Astrocyte (in vitro differentiated cells and primary cell): ENCODE measurements at regions not wholly inside any gene's neighbourhood (a gene's known extent, or its start where the extent isn't known, plus 50 kb on each side); places are given as distances from the start of the nearest gene placed in this dataset.
A peak's percentile ranks its signal among the peaks of the same experiment; 100 is the strongest.

Source experiments
- DNase-seq: peaks from one replicate; pipeline ENCODE4 v3.0.0-alpha.2; 2010; ENCODE audit warnings: low read depth
- FAIRE-seq: peaks from 2 replicates; lab custom pipeline; 2011; peaks lifted over from hg19 to GRCh38; lab: Jason Lieb, UNC
- H2AFZ ChIP-seq: 2 replicates; pipeline ENCODE4 v1.6.0; 2012; ENCODE audit warnings: low read depth, low read length, inconsistent platforms
- H3K27ac ChIP-seq: 2 replicates; pipeline ENCODE4 v1.5.1; 2011; ENCODE audit warnings: low read depth, low read length, inconsistent platforms
- H3K27me3 ChIP-seq: 2 replicates; pipeline ENCODE4 v1.6.0; 2011; ENCODE audit warnings: low read length, inconsistent platforms; ENCODE audit not compliant: insufficient read depth
- H3K36me3 ChIP-seq: 2 replicates; pipeline ENCODE4 v1.5.1; 2011; ENCODE audit warnings: low read length, inconsistent platforms; ENCODE audit not compliant: insufficient read depth
- H3K4me1 ChIP-seq: 2 replicates; pipeline ENCODE4 v1.5.1; 2011; ENCODE audit warnings: low read length, inconsistent platforms; ENCODE audit not compliant: insufficient read depth
- H3K4me2 ChIP-seq: 2 replicates; pipeline ENCODE4 v1.6.0; 2012; ENCODE audit warnings: low read length, inconsistent platforms
- H3K4me3 ChIP-seq: 2 replicates; pipeline ENCODE4 v1.5.1; 2011; ENCODE audit warnings: low read depth, mild to moderate bottlenecking, low read length, inconsistent platforms; ENCODE audit not compliant: insufficient read depth
- H3K79me2 ChIP-seq: 2 replicates; pipeline ENCODE4 v1.6.0; 2012; ENCODE audit warnings: mild to moderate bottlenecking, low read length, inconsistent platforms; ENCODE audit not compliant: insufficient read depth
- H3K9ac ChIP-seq: 2 replicates; pipeline ENCODE4 v1.6.0; 2012; ENCODE audit warnings: mild to moderate bottlenecking, low read length, inconsistent platforms
- H3K9me3 ChIP-seq: 2 replicates; pipeline ENCODE4 v1.5.1; 2012; ENCODE audit warnings: low read depth, mild to moderate bottlenecking, low read length, inconsistent platforms; ENCODE audit not compliant: insufficient read depth
- H4K20me1 ChIP-seq: 2 replicates; pipeline ENCODE4 v1.6.0; 2012; ENCODE audit warnings: low read length, inconsistent platforms; ENCODE audit not compliant: insufficient read depth
- H3K27ac Mint-ChIP-seq: one replicate; pipeline ENCODE4 v1.8.0; 2021; ENCODE audit warnings: mild to moderate bottlenecking, mixed read lengths; ENCODE audit not compliant: unreplicated experiment
- H3K27me3 Mint-ChIP-seq: one replicate; pipeline ENCODE4 v1.8.0; 2021; ENCODE audit warnings: low read depth, mixed read lengths; ENCODE audit not compliant: unreplicated experiment
- H3K36me3 Mint-ChIP-seq: one replicate; pipeline ENCODE4 v1.8.0; 2021; ENCODE audit warnings: low read depth, mixed read lengths; ENCODE audit not compliant: unreplicated experiment
- H3K4me1 Mint-ChIP-seq: one replicate; pipeline ENCODE4 v1.8.0; 2021; ENCODE audit warnings: low read depth, mixed read lengths; ENCODE audit not compliant: unreplicated experiment
- H3K4me3 Mint-ChIP-seq: one replicate; pipeline ENCODE4 v1.8.0; 2021; ENCODE audit warnings: mild to moderate bottlenecking, moderate library complexity, mixed read lengths; ENCODE audit not compliant: unreplicated experiment
- H3K9me3 Mint-ChIP-seq: one replicate; pipeline ENCODE4 v1.8.0; 2021; ENCODE audit warnings: mild to moderate bottlenecking, mixed read lengths; ENCODE audit not compliant: unreplicated experiment
- EZH2 ChIP-seq: IDR thresholded peaks from 2 replicates; pipeline ENCODE4 v1.6.1; 2012; ENCODE audit warnings: mild to moderate bottlenecking, low read length, inconsistent platforms; ENCODE audit not compliant: insufficient read depth
- TF ChIP-seq, protein P1 (sequence below): IDR thresholded peaks from 2 replicates; pipeline ENCODE4 v1.5.1; 2011; ENCODE audit warnings: low read depth, mild to moderate bottlenecking, inconsistent platforms, low read length, moderate library complexity; ENCODE audit not compliant: insufficient read depth

DNA sequence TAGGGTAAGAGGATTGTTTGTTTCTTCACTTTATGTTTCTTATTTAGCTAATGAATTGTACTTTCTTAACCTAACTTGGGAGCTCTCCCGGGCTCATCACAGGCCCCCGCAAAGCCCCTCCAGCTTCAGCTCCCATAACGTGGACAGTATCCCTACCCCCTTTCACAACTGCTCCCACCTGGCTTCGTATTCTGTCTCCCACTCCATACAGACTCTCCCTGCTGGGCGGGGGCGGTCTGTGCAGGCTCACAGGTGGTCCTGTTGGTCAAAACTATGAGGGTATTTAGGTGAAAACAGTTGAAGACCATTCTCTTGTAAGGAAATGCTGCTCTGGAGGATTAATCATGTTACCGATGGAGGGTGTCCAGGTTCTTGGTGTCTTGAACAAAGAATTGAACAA, 805.3 kb downstream of the SEMA5A start:
- FAIRE-seq = no peak
- Mint-ChIP-seq H3K4me3 (no peak overlapping the region), H3K27me3 (peaks cover 5% of the 10 kb centered on the region)

DNA sequence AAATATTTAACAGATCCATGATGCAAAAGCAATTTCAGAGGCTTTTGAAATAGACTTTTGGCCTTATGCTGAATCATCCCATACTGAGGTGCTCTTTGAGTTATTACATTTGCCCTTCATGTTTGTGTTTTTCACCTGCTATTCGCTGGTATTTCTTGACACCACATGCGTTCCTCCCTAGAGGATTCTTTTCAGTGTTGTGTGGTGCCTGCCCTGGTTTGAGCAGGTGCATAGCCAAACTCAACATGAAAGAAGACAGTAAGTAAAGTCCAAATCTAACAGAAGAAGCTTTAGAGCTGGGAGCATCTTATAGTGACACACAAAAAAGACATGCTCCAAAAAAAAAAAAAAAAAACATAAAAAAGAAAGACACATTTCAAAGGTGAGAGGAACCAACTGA, 796.3 kb downstream of the SEMA5A start:
- H3K9me3 ChIP-seq = no peaks in the 10 kb centered on the region
- H3K4me2 ChIP-seq = no peak overlapping the region
- no peaks in the 10 kb centered on the region for H3K36me3 ChIP-seq
- H2AFZ ChIP-seq = no peak overlapping the region
- no peaks in the 10 kb centered on the region for H4K20me1 ChIP-seq
- H3K79me2 ChIP-seq = no peaks in the 10 kb centered on the region
- H3K36me3 Mint-ChIP-seq = no peaks in the 10 kb centered on the region
- no peak overlapping the region for H3K4me3 Mint-ChIP-seq
- TF ChIP-seq EZH2 = no peak
- TF ChIP-seq, protein P1, sequence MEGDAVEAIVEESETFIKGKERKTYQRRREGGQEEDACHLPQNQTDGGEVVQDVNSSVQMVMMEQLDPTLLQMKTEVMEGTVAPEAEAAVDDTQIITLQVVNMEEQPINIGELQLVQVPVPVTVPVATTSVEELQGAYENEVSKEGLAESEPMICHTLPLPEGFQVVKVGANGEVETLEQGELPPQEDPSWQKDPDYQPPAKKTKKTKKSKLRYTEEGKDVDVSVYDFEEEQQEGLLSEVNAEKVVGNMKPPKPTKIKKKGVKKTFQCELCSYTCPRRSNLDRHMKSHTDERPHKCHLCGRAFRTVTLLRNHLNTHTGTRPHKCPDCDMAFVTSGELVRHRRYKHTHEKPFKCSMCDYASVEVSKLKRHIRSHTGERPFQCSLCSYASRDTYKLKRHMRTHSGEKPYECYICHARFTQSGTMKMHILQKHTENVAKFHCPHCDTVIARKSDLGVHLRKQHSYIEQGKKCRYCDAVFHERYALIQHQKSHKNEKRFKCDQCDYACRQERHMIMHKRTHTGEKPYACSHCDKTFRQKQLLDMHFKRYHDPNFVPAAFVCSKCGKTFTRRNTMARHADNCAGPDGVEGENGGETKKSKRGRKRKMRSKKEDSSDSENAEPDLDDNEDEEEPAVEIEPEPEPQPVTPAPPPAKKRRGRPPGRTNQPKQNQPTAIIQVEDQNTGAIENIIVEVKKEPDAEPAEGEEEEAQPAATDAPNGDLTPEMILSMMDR = no peak
- no peaks in the 10 kb centered on the region for H3K4me1 ChIP-seq
- no peak overlapping the region for H3K4me3 ChIP-seq
- H3K27ac ChIP-seq = no peak overlapping the region
- FAIRE-seq = no peak
- H3K27ac Mint-ChIP-seq = no peak overlapping the region
- DNase-seq = no peak
- no peaks in the 10 kb centered on the region for H3K9me3 Mint-ChIP-seq
- H3K27me3 ChIP-seq = no peaks in the 10 kb centered on the region
- H3K9ac ChIP-seq = no peak overlapping the region
- no peaks in the 10 kb centered on the region for H3K27me3 Mint-ChIP-seq
- no peaks in the 10 kb centered on the region for H3K4me1 Mint-ChIP-seq

More for the DNA sequence above, 805.3 kb downstream of the SEMA5A start:
- Histone ChIP-seq H3K9me3 (no peaks in the 10 kb centered on the region), H3K79me2 (no peaks in the 10 kb centered on the region), H2AFZ (no peak overlapping the region), H3K27ac (no peak overlapping the region), H3K27me3 (no peaks in the 10 kb centered on the region), H3K9ac (no peak overlapping the region), H3K4me2 (no peak overlapping the region), H4K20me1 (no peaks in the 10 kb centered on the region), H3K4me1 (no peaks in the 10 kb centered on the region), H3K36me3 (no peaks in the 10 kb centered on the region), H3K4me3 (no peak overlapping the region)
- Mint-ChIP-seq H3K4me1 (no peaks in the 10 kb centered on the region), H3K9me3 (peaks cover 7% of the 10 kb centered on the region), H3K36me3 (no peaks in the 10 kb centered on the region), H3K27ac (no peak overlapping the region)
- TF ChIP-seq, protein P1 = no peak
- TF ChIP-seq EZH2 = no peak
- no peak for DNase-seq

DNA sequence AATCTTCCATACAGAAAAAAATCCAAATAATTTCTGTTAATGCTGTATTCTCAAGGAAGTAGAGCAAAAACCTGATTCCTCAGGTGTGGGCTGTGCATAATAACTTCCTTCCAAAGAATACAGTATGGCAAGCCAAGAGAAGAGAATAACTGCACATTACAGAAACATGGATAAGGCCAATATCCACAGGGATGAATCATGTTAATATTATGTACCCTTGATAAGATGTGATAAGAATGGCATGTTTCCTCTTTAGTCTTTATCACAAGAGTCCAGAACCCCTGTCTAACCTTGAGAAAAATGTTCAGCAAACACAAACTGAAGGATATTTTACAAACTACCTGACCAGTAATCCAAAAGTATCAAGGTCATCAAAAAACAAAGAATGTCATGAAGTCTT, 795.8 kb downstream of the SEMA5A start:
- no peak overlapping the region for H3K4me3 Mint-ChIP-seq
- Histone ChIP-seq H3K27ac (no peak overlapping the region), H3K4me2 (no peak overlapping the region), H3K4me1 (no peaks in the 10 kb centered on the region), H3K27me3 (no peaks in the 10 kb centered on the region), H4K20me1 (no peaks in the 10 kb centered on the region), H3K36me3 (no peaks in the 10 kb centered on the region), H3K4me3 (no peak overlapping the region), H3K79me2 (no peaks in the 10 kb centered on the region), H3K9ac (no peak overlapping the region), H2AFZ (no peak overlapping the region), H3K9me3 (no peaks in the 10 kb centered on the region)
- H3K27ac Mint-ChIP-seq = no peak overlapping the region
- H3K36me3 Mint-ChIP-seq = no peaks in the 10 kb centered on the region
- no peaks in the 10 kb centered on the region for H3K27me3 Mint-ChIP-seq
- H3K4me1 Mint-ChIP-seq = no peaks in the 10 kb centered on the region
- DNase-seq = peak; percentile 44
- TF ChIP-seq, protein P1 = no peak
- no peak for TF ChIP-seq EZH2
- no peak for FAIRE-seq
- H3K9me3 Mint-ChIP-seq = no peaks in the 10 kb centered on the region
